Fibroblast of pulmonary artery (primary cell): ENCODE measurements at regions not wholly inside any gene's neighbourhood (a gene's known extent, or its start where the extent isn't known, plus 50 kb on each side); places are given as distances from the start of the nearest gene placed in this dataset.

Experiments used
- DNase-seq: peaks from one replicate; pipeline ENCODE4 v3.0.0-alpha.2; 2010; ENCODE audit warnings: low read depth
- H3K4me3 ChIP-seq: replicated peaks from 2 replicates; pipeline ENCODE4 v1.5.1; 2011; ENCODE audit warnings: low read depth, mild to moderate bottlenecking, control low read depth, low read length, moderate library complexity
- CTCF ChIP-seq: IDR thresholded peaks from 2 replicates; pipeline ENCODE4 v1.5.1; 2011; ENCODE audit warnings: mild to moderate bottlenecking, control low read depth, low read length, inconsistent platforms; ENCODE audit errors: missing control alignments

GRCh38 chr10:33494694-33495265 lies 160.3 kb upstream of the NRP1 start:
- no peak for DNase-seq
- no peak for TF ChIP-seq CTCF
- H3K4me3 ChIP-seq: no peak overlapping the region

GRCh38 chr10:33493978-33494377 lies 159.5 kb upstream of the NRP1 start:
- H3K4me3 ChIP-seq: no peak overlapping the region
- no peak for DNase-seq
- no peak for TF ChIP-seq CTCF

GRCh38 chr10:33493497-33493896 lies 159.0 kb upstream of the NRP1 start:
- no peak overlapping the region for H3K4me3 ChIP-seq
- no peak for TF ChIP-seq CTCF
- no peak for DNase-seq

- peak; percentile 12 for DNase-seq
- no peak overlapping the region for H3K4me3 ChIP-seq
- TF ChIP-seq CTCF: no peak
Measured at GRCh38 chr10:33492701-33493345, 158.4 kb upstream of the NRP1 start.

- TF ChIP-seq CTCF: no peak
- DNase-seq: no peak
- H3K4me3 ChIP-seq: no peak overlapping the region
Measured at GRCh38 chr10:33489501-33490176, 155.2 kb upstream of the NRP1 start.

- peak; percentile 26 for DNase-seq
- TF ChIP-seq CTCF: peak; percentile 19
- no peak overlapping the region for H3K4me3 ChIP-seq
Measured at GRCh38 chr10:33487014-33487776, 152.7 kb upstream of the NRP1 start.
